SK-MEL-5 (cell line): ENCODE measurements at regions not wholly inside any gene's neighbourhood (a gene's known extent, or its start where the extent isn't known, plus 50 kb on each side); places are given as distances from the start of the nearest gene placed in this dataset.

Experiments
- DNase-seq: peaks from one replicate; pipeline ENCODE4 v3.0.0-alpha.2; 2016; ENCODE audit warnings: low read depth, low spot score
- in situ Hi-C: cut with HindIII; loops from 2 replicates; pipeline ENCODE4 v1.10.0; 2016; ENCODE audit warnings: low sequenced_read_pairs, high pct_unique_total_duplicates, low pct_unique_long_range_greater_than_20kb

- in situ Hi-C loops = no loop called here
- DNase-seq = no peak
Measured at GRCh38 chr5:88395264-88395663, 126.6 kb upstream of the TMEM161B start.

DNA sequence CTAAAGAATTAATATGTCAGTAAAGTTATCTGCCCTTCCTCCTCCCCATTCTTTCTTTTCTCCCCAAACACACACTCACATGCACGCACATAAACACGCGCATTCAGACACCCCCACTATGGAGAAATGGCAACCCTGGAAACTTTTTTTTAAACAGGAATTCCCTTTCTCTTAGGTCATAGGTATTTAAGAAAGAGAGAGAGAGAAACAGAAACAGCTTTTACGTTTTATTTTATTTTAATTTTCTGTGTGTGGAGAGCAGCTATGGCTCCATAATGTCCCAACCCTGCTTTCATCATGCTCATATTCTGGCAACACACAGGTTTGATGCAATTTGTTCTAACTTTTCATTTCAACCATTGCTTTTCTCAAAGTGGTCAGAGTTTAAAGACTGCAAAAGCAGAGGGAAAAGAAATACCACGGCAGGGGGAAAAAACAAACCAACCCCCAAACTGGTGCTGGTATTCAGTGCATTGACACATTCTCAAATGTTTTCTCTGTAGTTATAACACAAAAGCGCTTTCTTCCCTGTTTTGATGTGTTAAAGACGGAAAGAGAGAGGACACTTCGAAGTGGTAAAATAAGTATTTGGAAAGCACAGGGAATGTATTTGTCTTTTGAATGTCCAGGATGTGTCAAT, 126.0 kb upstream of the TMEM161B start:
- in situ Hi-C loops = no loop called here

GRCh38 chr5:88393716-88394535, 125.3 kb upstream of the TMEM161B start:
- in situ Hi-C loops = no loop called here

More for the DNA sequence above, 126.0 kb upstream of the TMEM161B start:
- no peak for DNase-seq

GRCh38 chr5:88393042-88393441, 124.4 kb upstream of the TMEM161B start:
- DNase-seq = no peak
- in situ Hi-C loops = no loop called here

More at GRCh38 chr5:88393716-88394535, 125.3 kb upstream of the TMEM161B start:
- DNase-seq = no peak

GRCh38 chr5:88391991-88392390, 123.3 kb upstream of the TMEM161B start:
- in situ Hi-C loops = no loop called here
- DNase-seq = no peak

- in situ Hi-C loops = no loop called here
- DNase-seq = no peak
Measured at GRCh38 chr5:88391116-88391515, 122.5 kb upstream of the TMEM161B start.

- in situ Hi-C loops = no loop called here
Measured at GRCh38 chr5:88390481-88390880, 121.8 kb upstream of the TMEM161B start.

DNA sequence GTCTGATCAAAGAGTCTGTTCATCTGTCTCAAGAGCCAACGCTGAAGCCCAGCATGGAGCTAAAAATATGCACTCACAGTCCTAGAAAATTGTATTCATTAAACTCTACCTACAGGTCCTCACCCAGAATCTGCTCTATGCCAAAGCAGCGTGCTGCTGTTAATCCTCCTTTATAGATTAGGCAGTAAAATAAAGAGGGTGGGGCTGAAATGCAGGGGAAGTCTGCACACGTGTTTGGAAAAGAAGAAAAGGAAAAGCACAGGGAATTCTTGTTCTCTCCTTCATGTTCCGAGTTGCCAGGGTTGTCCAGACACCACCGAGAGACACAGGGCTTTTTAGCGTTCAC, 121.4 kb upstream of the TMEM161B start:
- no peak for DNase-seq
- in situ Hi-C loops = no loop called here

More at GRCh38 chr5:88390481-88390880, 121.8 kb upstream of the TMEM161B start:
- DNase-seq = no peak

DNA sequence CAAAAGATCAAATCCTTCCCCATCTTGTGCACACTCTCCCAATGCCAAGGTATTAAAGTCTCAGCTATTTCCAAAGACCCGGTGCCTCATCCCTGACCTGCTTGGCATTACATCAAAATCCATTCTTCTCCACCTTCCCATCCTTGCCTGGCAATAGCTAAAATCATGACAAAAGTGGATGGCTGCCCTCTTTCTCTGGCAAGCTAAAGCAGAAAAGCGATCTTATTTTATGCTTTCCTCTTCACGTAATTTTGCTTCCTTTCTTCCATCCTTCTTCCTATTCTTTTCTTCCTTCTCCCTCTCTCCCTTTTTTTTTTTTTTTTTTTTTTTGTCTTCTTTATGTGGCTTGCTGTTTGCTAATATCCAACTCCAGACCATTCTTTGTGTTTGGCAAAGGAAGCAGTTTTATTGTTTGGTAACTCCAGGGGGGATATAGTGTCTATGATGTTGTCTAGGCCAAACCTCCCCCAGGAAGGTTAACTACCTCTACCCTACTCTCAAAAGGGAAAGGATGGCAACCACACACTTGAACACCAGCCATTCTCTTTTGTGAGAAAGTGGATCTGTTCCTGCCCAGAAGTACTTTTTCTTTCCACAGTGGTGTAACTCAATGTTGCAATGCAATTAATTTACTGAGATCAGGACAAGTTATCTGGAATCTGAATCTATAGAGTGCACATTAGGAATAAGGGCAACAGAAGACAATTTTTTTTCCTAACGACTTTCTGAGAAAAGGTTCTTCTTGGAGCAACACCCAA, 120.9 kb upstream of the TMEM161B start:
- DNase-seq = no peak
- in situ Hi-C loops = no loop called here

GRCh38 chr5:88388476-88389337, 120.1 kb upstream of the TMEM161B start:
- in situ Hi-C loops = no loop called here
- peak; percentile 30 for DNase-seq

DNA sequence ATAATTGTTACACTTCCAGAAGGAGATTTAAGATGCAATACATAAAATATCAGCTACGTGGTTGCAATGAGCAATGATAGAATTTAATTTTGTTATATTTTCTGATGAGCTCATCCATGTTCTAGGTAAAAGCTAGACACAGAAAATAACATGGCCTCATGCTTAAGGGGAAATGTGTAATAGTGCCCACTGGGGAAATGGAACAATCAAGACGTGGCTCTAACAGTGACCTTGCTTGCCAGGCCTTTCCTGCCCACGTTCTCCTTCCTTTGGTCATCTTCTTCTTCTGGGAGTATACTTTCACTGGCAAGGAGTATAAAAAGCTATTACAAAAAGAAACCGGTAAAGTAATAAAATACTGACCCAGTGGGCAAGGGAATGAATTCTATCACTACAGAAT, 116.2 kb upstream of the TMEM161B start:
- no peak for DNase-seq
- in situ Hi-C loops = no loop called here

GRCh38 chr5:88380332-88380731, 111.7 kb upstream of the TMEM161B start:
- DNase-seq = no peak
- in situ Hi-C loops = no loop called here

- in situ Hi-C loops = no loop called here
- DNase-seq = no peak
Measured at GRCh38 chr5:88377705-88378656, 109.3 kb upstream of the TMEM161B start.

DNA sequence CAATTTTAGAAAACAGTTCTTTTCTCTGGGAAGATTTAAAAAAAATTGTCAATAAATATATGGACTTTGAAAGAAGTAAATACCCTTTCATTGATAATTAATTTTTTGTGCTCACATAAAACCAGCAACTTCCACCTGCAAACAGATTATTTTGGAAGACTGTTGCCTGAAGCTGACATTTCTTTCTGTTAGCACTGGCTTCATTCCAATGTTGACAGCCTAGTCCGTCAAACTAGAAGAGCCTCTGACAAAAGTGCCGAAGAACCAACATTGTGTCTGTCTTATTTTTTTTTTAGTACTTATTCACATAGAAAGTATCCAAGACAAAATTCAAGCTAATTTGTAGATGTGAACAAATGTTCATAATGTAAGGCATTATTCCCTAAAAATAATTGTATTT, 108.6 kb upstream of the TMEM161B start:
- in situ Hi-C loops = no loop called here
- no peak for DNase-seq

DNA sequence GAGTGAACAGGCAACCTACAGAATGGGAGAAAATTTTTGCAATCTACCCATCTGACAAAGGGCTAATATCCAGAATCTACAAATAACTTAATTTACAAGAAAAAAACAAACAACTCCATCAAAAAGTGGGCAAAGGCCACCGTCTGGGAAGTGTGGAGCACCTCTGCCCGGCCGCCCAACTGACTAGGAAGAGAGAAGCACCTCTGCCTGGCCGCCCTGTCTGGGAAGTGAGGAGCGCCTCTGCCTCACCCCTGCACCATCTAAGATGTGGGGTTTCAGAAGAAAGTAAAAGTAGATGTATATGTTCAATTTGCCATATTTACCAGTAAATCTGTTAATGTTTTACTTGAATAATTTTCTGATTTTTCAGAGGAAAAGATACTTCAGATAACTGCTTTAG, 108.1 kb upstream of the TMEM161B start:
- in situ Hi-C loops = no loop called here

DNA sequence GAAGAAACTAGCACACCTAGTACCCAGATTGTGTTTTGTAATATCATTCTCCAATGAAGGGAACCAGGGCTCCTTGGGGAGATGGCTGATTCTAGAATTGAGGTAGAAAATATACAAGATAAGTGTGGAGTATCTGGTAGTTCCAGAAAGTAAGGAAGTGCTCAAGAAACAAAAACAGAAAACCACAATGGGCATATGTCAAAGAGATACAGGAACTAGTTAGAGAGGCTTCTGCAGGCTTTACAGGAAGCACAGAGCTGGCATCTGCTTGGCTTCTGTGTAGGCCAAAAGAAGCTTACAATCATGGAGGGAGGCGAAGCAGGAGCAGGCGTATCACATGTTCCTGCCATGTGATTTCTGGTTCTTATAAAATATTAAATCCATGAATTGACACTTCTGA, 105.7 kb upstream of the TMEM161B start:
- in situ Hi-C loops = no loop called here
- no peak for DNase-seq

More for the DNA sequence above, 108.1 kb upstream of the TMEM161B start:
- no peak for DNase-seq

DNA sequence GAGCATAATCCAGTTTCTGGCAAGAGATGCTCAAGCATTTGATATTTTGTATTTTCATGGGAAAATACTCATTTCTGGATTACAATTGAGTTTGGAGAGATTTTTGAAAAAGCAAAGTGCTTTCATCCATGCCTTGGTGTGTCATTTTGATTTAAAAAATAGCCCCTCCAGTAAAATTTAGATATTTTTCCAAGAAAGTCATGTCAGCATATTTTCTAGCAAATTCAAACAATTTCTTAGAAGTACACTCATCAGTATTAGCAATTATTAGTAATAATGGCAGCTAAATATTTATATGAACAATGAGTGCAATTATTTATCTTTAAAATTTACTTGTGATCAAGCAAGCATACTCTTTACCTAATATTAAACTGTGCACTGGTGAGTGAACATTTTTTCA, 102.2 kb upstream of the TMEM161B start:
- no peak for DNase-seq
- in situ Hi-C loops = no loop called here
